CD4-positive, alpha-beta T cell (primary cell): ENCODE measurements at regions not wholly inside any gene's neighbourhood (a gene's known extent, or its start where the extent isn't known, plus 50 kb on each side); places are given as distances from the start of the nearest gene placed in this dataset.

Experiments used
- ATAC-seq: fragments of 200-7000 bp; cut with Tn5 transposase; one replicate; pipeline ENCODE4 v1.10.0; 2022; ENCODE audit warnings: mild to moderate bottlenecking; ENCODE audit not compliant: poor library complexity
- CTCF ChIA-PET: fragments of 350-600 bp; sonication (Branson Sonifier 250); formaldehyde crosslinking; loops from one replicate; lab custom pipeline; 2021; ENCODE audit warnings: antibody characterized with exemption, inconsistent platforms; lab: Charles Lee
- POLR2A ChIA-PET: fragments of 350-600 bp; sonication (Branson Sonifier 250); formaldehyde crosslinking; loops from one replicate; lab custom pipeline; 2021; ENCODE audit warnings: antibody characterized with exemption, inconsistent platforms; lab: Charles Lee
- DNase-seq, 14 experiments: peaks; one replicate each; pipeline ENCODE4 v3.0.0-alpha.2; 2013 to 2020; ENCODE audit warnings: mixed read lengths in 2 of 14
- H3K27ac ChIP-seq, 2 donors: one replicate each; pipeline versions ENCODE4 v1.5.1 to v1.7.0; 2013; ENCODE audit warnings: low read length in 2 of 2, low read depth in 1 of 2, mild to moderate bottlenecking in 1 of 2
- H3K27me3 ChIP-seq, 2 experiments: 1 replicate in 1 of 2; 2 replicates in 1 of 2; pipeline versions ENCODE4 v1.6.1 to v1.7.0; 2013; ENCODE audit warnings: low read length in 2 of 2, control low read depth in 1 of 2, mild to moderate bottlenecking in 1 of 2, moderate library complexity in 1 of 2; ENCODE audit not compliant: insufficient read depth in 2 of 2, control insufficient read depth in 1 of 2
- H3K36me3 ChIP-seq: one replicate; pipeline ENCODE4 v1.6.1; 2013; ENCODE audit warnings: low read length, control low read depth; ENCODE audit not compliant: insufficient read depth
- H3K4me1 ChIP-seq: one replicate; pipeline ENCODE4 v1.6.1; 2013; ENCODE audit warnings: low read length, control low read depth; ENCODE audit not compliant: insufficient read depth
- H3K4me3 ChIP-seq: one replicate; pipeline ENCODE4 v1.5.1; 2013; ENCODE audit warnings: mild to moderate bottlenecking, low read length, moderate library complexity
- H3K9me3 ChIP-seq, 2 experiments: 1 replicate in 1 of 2; 2 replicates in 1 of 2; pipeline versions ENCODE4 v1.6.1 to v1.7.0; 2013; ENCODE audit warnings: low read length in 2 of 2, mild to moderate bottlenecking in 2 of 2, control low read depth in 1 of 2, moderate library complexity in 1 of 2; ENCODE audit not compliant: control insufficient read depth in 1 of 2, insufficient read depth in 1 of 2
- H3K27ac Mint-ChIP-seq: one replicate; pipeline ENCODE4 v1.8.0; 2020; ENCODE audit warnings: mixed read lengths
- H3K27me3 Mint-ChIP-seq: one replicate; pipeline ENCODE4 v1.8.0; 2021; ENCODE audit warnings: mixed read lengths
- H3K36me3 Mint-ChIP-seq: one replicate; pipeline ENCODE4 v1.8.0; 2021; ENCODE audit warnings: low read depth, mixed read lengths
- H3K4me1 Mint-ChIP-seq: one replicate; pipeline ENCODE4 v1.8.0; 2021; ENCODE audit warnings: low read depth, mixed read lengths
- H3K4me3 Mint-ChIP-seq: one replicate; pipeline ENCODE4 v1.8.0; 2020; ENCODE audit warnings: mild to moderate bottlenecking, mixed read lengths
- H3K9me3 Mint-ChIP-seq: one replicate; pipeline ENCODE4 v1.8.0; 2020; ENCODE audit warnings: mixed read lengths
- CTCF ChIP-seq: fragments of 200-600 bp; IDR thresholded peaks from one replicate; pipeline ENCODE4 v1.8.0; 2022; ENCODE audit warnings: antibody characterized with exemption, mild to moderate bottlenecking
- intact Hi-C, 2 experiments: fragments of 100-400 bp; cut with DNase I in 1 of 2; cut with micrococcal nuclease in 1 of 2; formaldehyde crosslinking; loops; one replicate each; pipeline versions ENCODE4 v1.15.1 to v1.9.0; 2023 to 2025; cut with DNase I, micrococcal nuclease

DNA sequence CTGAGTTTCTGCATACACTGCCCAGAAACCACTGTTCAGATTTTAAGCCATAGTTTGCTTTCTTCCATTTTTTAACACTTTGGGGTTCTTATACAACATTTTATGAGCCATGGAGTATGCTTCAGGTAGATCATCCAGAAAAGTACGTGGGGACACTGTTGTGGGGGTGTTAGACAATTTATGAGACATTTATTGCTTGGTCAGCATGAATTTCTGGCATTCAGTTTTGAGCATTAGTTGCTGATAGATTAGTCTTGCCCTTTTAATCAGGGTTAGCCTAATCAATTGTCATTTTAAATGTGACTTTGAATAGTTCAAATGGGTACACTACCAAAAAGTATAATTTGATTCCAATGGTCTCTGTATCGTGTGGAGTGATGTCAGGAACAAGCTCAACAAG is 434.9 kb downstream of the GPM6A start:
- CTCF ChIA-PET = no interaction called here
- Histone ChIP-seq H3K27me3 (no peaks in the 10 kb centered on the region), H3K27ac (no peak overlapping the region), H3K4me3 (no peak overlapping the region), H3K4me1 (no peaks in the 10 kb centered on the region), H3K9me3 (peaks cover 0 to 12% of the 10 kb centered on the region in 2 experiments), H3K36me3 (no peaks in the 10 kb centered on the region)
- no peak for TF ChIP-seq CTCF
- POLR2A ChIA-PET = no interaction called here
- no peaks in the 10 kb centered on the region for H3K36me3 Mint-ChIP-seq
- H3K27ac Mint-ChIP-seq = no peak overlapping the region
- H3K27me3 Mint-ChIP-seq = no peaks in the 10 kb centered on the region
- intact Hi-C loops = no loop called here
- H3K4me1 Mint-ChIP-seq = no peaks in the 10 kb centered on the region
- H3K9me3 Mint-ChIP-seq = peaks cover 2% of the 10 kb centered on the region
- H3K4me3 Mint-ChIP-seq = no peak overlapping the region
- DNase-seq (no peak), ATAC-seq (no peak)

GRCh38 chr4:175378372-175378771 is 433.7 kb downstream of the GPM6A start:
- Mint-ChIP-seq H3K4me3 (no peak overlapping the region), H3K36me3 (no peaks in the 10 kb centered on the region), H3K27me3 (no peaks in the 10 kb centered on the region), H3K27ac (no peak overlapping the region), H3K9me3 (no peaks in the 10 kb centered on the region), H3K4me1 (no peaks in the 10 kb centered on the region)
- H3K9me3 ChIP-seq = peaks cover 0 to 12% of the 10 kb centered on the region in 2 experiments
- H3K4me3 ChIP-seq = no peak overlapping the region
- DNase-seq (no peak), ATAC-seq (no peak)
- no peak overlapping the region for H3K27ac ChIP-seq
- no peaks in the 10 kb centered on the region for H3K27me3 ChIP-seq
- CTCF ChIA-PET = no interaction called here
- POLR2A ChIA-PET = no interaction called here
- intact Hi-C loops = no loop called here
- no peaks in the 10 kb centered on the region for H3K36me3 ChIP-seq
- TF ChIP-seq CTCF = no peak
- H3K4me1 ChIP-seq = no peaks in the 10 kb centered on the region

GRCh38 chr4:175380841-175381240 is 431.2 kb downstream of the GPM6A start:
- Histone ChIP-seq H3K27me3 (no peaks in the 10 kb centered on the region), H3K4me3 (no peak overlapping the region), H3K36me3 (no peaks in the 10 kb centered on the region), H3K4me1 (no peaks in the 10 kb centered on the region), H3K9me3 (peaks cover 0 to 7% of the 10 kb centered on the region in 2 experiments), H3K27ac (no peak overlapping the region)
- no peak for TF ChIP-seq CTCF
- no peak overlapping the region for H3K4me3 Mint-ChIP-seq
- no peaks in the 10 kb centered on the region for H3K9me3 Mint-ChIP-seq
- ATAC-seq (no peak), DNase-seq (no peak)
- ChIA-PET POLR2A (no interaction called here), CTCF (no interaction called here)
- no peak overlapping the region for H3K27ac Mint-ChIP-seq
- H3K27me3 Mint-ChIP-seq = no peaks in the 10 kb centered on the region
- intact Hi-C loops = no loop called here
- no peaks in the 10 kb centered on the region for H3K4me1 Mint-ChIP-seq
- H3K36me3 Mint-ChIP-seq = no peaks in the 10 kb centered on the region
